Retina (tissue), 1 donor: ENCODE measurements at regions not wholly inside any gene's neighbourhood (a gene's known extent, or its start where the extent isn't known, plus 50 kb on each side); places are given as distances from the start of the nearest gene placed in this dataset.
"Not testable (repeated sequence)": the region's sequence is repeated elsewhere in the genome, so short reads cannot be mapped to it uniquely, and the experiment has no call there.

Experiments used
- DNase-seq: peaks from one replicate; pipeline ENCODE4 v3.0.0-alpha.2; 2016

- DNase-seq = no peak
Measured at GRCh38 chr2:103172821-103173220, 411.0 kb downstream of the TMEM182 start.

GRCh38 chr2:103174711-103175110 lies 412.9 kb downstream of the TMEM182 start:
- no peak for DNase-seq

GRCh38 chr2:103176294-103176915 lies 414.6 kb downstream of the TMEM182 start:
- peak; percentile 58 for DNase-seq

- DNase-seq = no peak
Measured at GRCh38 chr2:103179798-103180197, 418.0 kb downstream of the TMEM182 start.

- DNase-seq = no peak
Measured at GRCh38 chr2:103183061-103183460, 421.2 kb downstream of the TMEM182 start.

- DNase-seq = no peak
Measured at GRCh38 chr2:103196802-103197201, 435.0 kb downstream of the TMEM182 start.

- not testable (repeated sequence) for DNase-seq
Measured at GRCh38 chr2:103200774-103201173, 438.9 kb downstream of the TMEM182 start.

- no peak for DNase-seq
Measured at GRCh38 chr2:103208916-103209315, 447.1 kb downstream of the TMEM182 start.

GRCh38 chr2:103213028-103213542 lies 451.3 kb downstream of the TMEM182 start:
- no peak for DNase-seq

GRCh38 chr2:103218516-103218915 lies 456.7 kb downstream of the TMEM182 start:
- no peak for DNase-seq

- DNase-seq = no peak
Measured at GRCh38 chr2:103219398-103219797, 457.6 kb downstream of the TMEM182 start.

GRCh38 chr2:103222969-103223368 lies 461.1 kb downstream of the TMEM182 start:
- no peak for DNase-seq

GRCh38 chr2:103230796-103231195 lies 469.0 kb downstream of the TMEM182 start:
- no peak for DNase-seq

GRCh38 chr2:103232865-103233264 lies 471.0 kb downstream of the TMEM182 start:
- DNase-seq = no peak

- DNase-seq = no peak
Measured at GRCh38 chr2:103233691-103234090, 471.9 kb downstream of the TMEM182 start.

- DNase-seq = no peak
Measured at GRCh38 chr2:103235283-103235682, 473.5 kb downstream of the TMEM182 start.

GRCh38 chr2:103249462-103249861 lies 487.6 kb downstream of the TMEM182 start:
- no peak for DNase-seq

- DNase-seq = no peak
Measured at GRCh38 chr2:103252781-103253180, 490.9 kb downstream of the TMEM182 start.

- no peak for DNase-seq
Measured at GRCh38 chr2:103254611-103255010, 492.8 kb downstream of the TMEM182 start.

- peak; percentile 32 for DNase-seq
Measured at GRCh38 chr2:103264058-103264768, 502.4 kb downstream of the TMEM182 start.

- DNase-seq = peak; percentile 22
Measured at GRCh38 chr2:103265521-103265920, 503.7 kb downstream of the TMEM182 start.

GRCh38 chr2:103268841-103269498 lies 507.1 kb downstream of the TMEM182 start:
- no peak for DNase-seq

- no peak for DNase-seq
Measured at GRCh38 chr2:103276869-103277268, 515.0 kb downstream of the TMEM182 start.

- no peak for DNase-seq
Measured at GRCh38 chr2:103284750-103285149, 522.9 kb downstream of the TMEM182 start.
